ENCODE measurements at regions not wholly inside any gene's neighbourhood (a gene's known extent, or its start where the extent isn't known, plus 50 kb on each side); places are given as distances from the start of the nearest gene placed in this dataset.

DNA sequence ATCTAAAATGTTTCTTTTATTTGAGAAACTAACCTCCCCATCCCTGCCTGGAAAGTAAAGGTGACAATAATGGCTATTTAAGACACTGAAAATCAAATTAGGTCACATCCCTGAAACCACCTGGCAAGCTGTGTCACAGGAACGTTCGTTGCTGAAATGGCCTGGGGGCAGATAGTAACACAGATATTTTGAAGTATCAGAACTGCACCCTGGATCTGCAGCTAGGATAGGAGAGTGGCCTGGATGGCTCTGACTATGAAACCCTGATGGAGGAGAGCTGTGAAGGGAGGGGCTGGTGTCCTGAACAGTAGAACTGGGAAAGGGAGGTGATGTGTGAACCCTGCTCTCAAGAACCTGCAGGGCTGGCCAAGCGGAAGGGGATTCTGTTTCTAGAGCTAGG lies 648.3 kb upstream of the CFAP20DC start:
- intact Hi-C loops (cut with micrococcal nuclease), result no loop called here

GRCh38 chr3:59696783-59697182 lies 647.0 kb upstream of the CFAP20DC start:
- intact Hi-C loops (cut with micrococcal nuclease), result no loop called here

DNA sequence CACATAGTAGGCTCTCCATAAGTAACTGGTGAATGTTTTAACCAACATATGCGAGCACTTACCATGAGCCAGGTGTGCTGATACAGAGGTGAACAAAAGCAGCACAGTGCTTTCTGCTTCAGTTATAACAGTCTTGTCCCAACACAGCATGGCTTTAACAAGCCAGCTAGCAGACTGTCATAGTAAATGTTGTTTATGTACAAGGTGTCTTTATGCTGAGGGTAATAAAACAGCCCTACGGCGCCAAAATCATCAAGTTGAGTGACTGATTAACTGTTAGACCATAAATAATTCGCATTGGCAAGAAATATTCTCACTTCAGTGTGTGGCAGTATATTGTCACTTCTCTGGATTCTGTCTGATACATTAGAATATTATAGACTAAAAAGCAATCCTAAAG lies 646.0 kb upstream of the CFAP20DC start:
- intact Hi-C loops (cut with micrococcal nuclease), result no loop called here

GRCh38 chr3:59692117-59692516 lies 642.3 kb upstream of the CFAP20DC start:
- intact Hi-C loops (cut with micrococcal nuclease), result no loop called here

- intact Hi-C loops (cut with micrococcal nuclease), result no loop called here
These were observed 641.1 kb upstream of the CFAP20DC start for GRCh38 chr3:59690886-59691285.

DNA sequence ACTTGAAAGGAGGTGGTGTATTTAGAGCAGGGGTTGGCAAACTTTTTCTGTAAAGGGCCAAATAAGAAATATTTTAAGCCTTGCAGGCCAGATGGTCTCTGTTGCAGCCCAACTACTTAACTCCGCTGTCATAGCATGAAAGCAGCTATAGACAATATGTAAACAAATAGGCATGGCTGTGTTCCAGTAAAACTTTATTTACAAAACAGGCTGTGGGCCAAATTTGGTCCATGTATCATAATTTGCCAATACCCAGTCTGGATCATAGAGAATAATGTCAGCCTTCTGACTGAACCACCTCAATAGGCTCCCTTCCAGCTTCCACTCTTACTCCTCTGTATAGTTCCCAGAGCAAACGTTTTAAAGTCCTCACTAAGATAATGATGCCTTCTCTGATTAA lies 638.8 kb upstream of the CFAP20DC start:
- intact Hi-C loops (cut with micrococcal nuclease), result no loop called here

DNA sequence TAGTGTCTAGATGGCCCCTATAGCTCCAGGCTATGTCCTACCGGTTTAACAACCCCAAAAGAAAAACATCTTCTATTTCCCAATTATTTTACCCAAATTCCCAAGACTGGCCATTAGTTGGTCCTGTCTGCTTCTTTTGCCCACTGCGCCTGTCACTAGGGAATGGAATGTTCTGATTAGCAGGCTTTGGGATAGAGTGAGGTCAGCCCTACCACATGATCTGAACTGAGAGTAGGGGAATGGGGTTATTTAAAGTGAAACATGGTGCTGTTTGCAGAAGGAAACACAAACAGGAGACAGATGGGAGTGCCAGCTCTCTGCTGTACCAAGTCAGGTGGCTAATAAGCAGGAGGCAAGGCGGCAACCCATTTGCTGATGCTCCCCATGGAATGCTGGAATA lies 635.6 kb upstream of the CFAP20DC start:
- intact Hi-C loops (cut with micrococcal nuclease), result no loop called here

DNA sequence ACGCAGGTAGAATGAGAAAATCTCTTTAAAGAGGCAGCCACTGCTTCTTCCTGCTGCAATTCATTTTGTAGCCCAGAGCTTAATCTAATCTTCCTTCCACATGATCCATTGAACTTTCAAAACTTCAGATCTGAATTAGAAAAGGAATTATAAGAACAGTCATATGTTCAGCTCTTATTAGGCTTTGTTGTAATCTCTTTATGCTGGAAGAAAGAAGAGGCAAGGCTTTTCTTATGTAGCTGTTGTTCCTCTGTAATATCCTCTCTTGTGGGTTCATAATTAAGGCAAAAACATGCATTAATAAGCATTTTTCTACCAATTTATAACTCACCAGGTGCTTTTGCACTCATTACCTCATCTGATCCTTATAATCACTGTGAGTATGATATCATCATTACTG lies 634.9 kb upstream of the CFAP20DC start:
- intact Hi-C loops (cut with micrococcal nuclease), result no loop called here

- intact Hi-C loops (cut with micrococcal nuclease), result no loop called here
These were observed 631.1 kb upstream of the CFAP20DC start for GRCh38 chr3:59680919-59681318.

DNA sequence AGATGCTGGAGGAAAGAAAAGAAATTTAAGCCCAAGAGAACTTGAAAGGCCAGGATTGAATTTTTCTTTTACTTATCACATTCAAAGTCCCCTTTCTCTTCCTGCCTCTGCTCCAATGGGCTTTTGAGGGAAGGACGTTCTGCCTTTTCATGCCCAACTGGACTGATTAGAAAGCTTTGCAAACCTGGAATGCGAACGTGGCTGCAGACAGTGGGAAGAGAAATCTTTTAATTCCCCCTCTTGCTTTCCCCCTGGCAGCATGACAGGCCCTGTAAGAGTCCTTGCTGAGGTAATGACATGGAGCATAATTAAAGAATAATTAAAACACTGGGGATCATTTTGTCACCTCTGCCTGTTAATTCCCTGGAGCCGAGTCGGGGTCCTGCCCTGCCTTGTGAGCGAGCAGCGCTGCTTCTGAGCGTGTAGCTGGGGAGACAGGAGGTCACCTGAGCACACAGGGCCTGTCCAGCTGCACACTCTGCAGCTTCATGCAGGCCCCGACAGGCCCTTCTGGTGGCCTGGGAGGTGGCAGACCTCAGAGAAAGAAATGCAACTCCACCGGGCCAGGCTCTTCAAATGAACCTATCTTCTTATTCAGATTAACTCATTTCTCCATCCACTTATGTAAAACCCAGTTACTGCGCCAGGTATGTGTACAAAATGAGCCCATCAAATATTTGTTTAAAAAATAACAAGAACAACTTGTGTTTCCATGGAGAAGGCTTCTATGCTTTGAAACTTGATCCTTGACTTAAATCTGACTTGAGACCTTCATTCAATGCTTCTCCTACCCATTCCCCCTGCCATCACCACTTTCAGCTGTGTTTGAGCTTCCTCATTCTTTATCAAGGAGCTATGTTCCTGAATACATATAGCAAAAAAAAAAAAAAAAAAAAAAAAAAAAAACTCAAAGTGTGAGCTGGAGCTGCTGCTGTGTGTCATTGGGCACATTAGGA lies 628.2 kb upstream of the CFAP20DC start:
- intact Hi-C loops (cut with micrococcal nuclease), result no loop called here

DNA sequence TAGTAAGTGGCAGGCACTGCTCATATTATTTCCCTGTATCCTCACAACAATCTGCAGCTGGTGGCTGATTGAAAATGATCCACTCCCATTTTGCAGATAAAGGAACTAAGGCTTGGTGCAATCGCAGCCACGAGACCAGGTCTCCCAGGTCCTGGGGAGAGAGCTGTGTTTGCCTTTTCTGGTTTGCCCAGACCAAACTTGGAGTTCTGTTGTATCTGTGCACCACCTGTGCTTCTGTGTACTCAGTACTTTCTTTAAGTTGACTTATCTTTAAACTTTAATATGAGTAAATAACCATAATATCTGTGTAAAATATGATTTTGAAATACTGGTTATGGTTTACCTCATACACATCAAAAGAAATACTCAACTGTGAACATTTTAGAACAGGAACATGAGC lies 625.7 kb upstream of the CFAP20DC start:
- intact Hi-C loops (cut with micrococcal nuclease), result no loop called here

GRCh38 chr3:59663076-59663850 lies 613.4 kb upstream of the CFAP20DC start:
- intact Hi-C loops (cut with micrococcal nuclease), result no loop called here

- intact Hi-C loops (cut with micrococcal nuclease), result no loop called here
These were observed 611.2 kb upstream of the CFAP20DC start for GRCh38 chr3:59660852-59661625.

DNA sequence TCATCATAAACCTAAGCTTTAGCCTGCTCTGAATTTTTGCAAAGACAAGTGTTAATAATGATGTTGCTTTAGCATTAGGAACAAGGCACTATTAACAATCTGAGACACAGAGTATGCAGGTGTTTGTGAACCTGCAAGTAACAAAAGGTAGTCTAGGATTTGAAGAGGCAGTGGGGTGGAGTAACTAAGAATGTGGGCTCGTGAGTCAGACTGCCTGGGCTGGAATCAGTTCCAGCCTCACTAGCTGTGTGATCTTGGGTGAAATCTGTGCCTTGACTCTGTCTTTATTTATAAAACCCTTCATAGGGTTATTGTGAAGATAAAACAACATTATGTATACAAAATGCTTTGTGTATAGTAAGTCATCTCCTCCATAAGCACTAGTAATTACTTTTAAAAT lies 610.6 kb upstream of the CFAP20DC start:
- intact Hi-C loops (cut with micrococcal nuclease), result no loop called here

- intact Hi-C loops (cut with micrococcal nuclease), result no loop called here
These were observed 609.9 kb upstream of the CFAP20DC start for GRCh38 chr3:59659755-59660154.

GRCh38 chr3:59658866-59659265 lies 609.0 kb upstream of the CFAP20DC start:
- intact Hi-C loops (cut with micrococcal nuclease), result no loop called here

GRCh38 chr3:59658274-59658673 lies 608.4 kb upstream of the CFAP20DC start:
- intact Hi-C loops (cut with micrococcal nuclease), result no loop called here

DNA sequence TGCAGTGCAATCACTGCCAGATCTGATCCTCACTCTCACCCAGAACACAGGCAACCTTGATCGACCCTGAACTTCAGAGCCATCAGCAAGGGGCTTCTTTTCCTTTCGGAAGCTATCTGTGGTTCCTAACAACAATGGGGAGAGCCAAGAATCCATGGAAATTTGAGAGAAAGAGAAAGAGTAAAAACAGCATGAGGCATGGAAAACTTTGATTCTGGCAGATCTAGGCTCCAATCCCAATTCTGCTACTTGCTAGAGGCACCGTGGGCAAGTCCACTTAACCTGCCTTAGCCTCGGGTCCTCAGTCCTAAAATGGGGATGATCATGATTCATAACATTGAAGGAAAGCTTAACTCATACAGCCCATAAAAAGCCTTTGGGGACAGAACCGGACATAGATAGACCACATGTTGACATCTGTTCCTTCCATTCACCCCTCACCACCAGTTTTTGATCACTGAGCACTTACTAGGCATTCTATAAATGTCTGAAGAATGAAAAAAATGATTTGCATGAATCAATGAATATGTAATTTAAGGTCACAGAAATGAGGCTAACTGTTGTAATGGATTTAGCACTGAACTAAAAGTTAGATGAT lies 605.7 kb upstream of the CFAP20DC start:
- intact Hi-C loops (cut with micrococcal nuclease), result no loop called here

GRCh38 chr3:59654480-59655417 lies 604.9 kb upstream of the CFAP20DC start:
- intact Hi-C loops (cut with micrococcal nuclease), result no loop called here

- intact Hi-C loops (cut with micrococcal nuclease), result no loop called here
These were observed 604.3 kb upstream of the CFAP20DC start for GRCh38 chr3:59654123-59654479.
